NCI-H526 (cell line): ENCODE measurements at regions not wholly inside any gene's neighbourhood (a gene's known extent, or its start where the extent isn't known, plus 50 kb on each side); places are given as distances from the start of the nearest gene placed in this dataset.
"Not testable (repeated sequence)": the region's sequence is repeated elsewhere in the genome, so short reads cannot be mapped to it uniquely, and the experiment has no call there.

Experiments
- DNase-seq, 2 experiments: peaks; one replicate each; lab custom pipeline; 2025; lab: John Stamatoyannopoulos, UW

GRCh38 chr3:5545719-5546118, 358.2 kb downstream of the EDEM1 start:
- no peak for DNase-seq

GRCh38 chr3:5553203-5553602, 365.7 kb downstream of the EDEM1 start:
- DNase-seq, result no peak

GRCh38 chr3:5554245-5554747, 366.8 kb downstream of the EDEM1 start:
- DNase-seq, result no peak

DNA sequence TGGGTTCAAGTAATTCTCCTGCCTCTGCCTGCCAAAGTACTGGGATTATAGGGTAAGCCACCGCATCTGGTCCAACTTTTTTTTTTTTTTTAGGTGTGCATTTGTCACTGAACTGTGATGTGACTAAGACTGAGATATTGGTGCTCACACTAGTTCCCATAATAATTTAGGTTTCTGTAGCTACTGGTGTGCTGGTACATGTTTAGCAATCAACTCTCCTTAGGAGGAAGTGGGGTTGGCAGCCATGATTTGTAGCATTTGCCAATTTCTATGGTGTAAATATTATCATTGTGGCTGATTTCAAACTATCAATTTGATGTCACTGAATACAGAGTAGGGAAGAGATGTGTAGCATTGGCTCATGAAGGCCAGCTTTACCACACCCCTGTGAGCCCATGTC, 372.7 kb downstream of the EDEM1 start:
- DNase-seq, result no peak

- no peak for DNase-seq
Observed at GRCh38 chr3:5563537-5564277, 376.2 kb downstream of the EDEM1 start.

GRCh38 chr3:5564278-5564666, 376.8 kb downstream of the EDEM1 start:
- DNase-seq, result no peak

DNA sequence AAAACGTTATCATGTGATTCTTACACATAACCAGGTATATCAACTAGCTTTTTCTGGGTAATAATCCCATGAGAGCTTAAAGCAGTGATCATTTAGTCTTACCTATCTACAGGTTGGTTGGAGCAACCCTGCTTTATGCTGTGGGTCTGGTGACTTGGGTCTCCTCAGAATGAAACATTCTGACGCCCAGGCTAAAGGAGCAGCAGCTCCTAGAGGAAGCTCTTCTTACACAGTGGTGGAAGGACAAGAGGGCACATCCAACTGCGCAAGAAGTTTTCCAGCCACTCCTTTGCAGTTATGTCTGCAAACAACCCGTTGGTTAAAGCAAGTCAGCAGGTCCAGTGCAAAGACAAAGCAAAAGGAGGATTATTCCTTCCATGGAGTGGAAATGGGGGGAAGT, 377.5 kb downstream of the EDEM1 start:
- no peak for DNase-seq

GRCh38 chr3:5567113-5567512, 379.6 kb downstream of the EDEM1 start:
- DNase-seq, result no peak

- peak; percentile 3 to 30 for DNase-seq
Observed at GRCh38 chr3:5568451-5568850, 380.9 kb downstream of the EDEM1 start.

GRCh38 chr3:5569152-5569551, 381.6 kb downstream of the EDEM1 start:
- DNase-seq, result no peak

- no peak for DNase-seq
Observed at GRCh38 chr3:5572168-5572567, 384.7 kb downstream of the EDEM1 start.

- no peak for DNase-seq
Observed at GRCh38 chr3:5576277-5577011, 388.9 kb downstream of the EDEM1 start.

GRCh38 chr3:5579139-5579602, 391.7 kb downstream of the EDEM1 start:
- DNase-seq, result no peak

- no peak for DNase-seq
Observed at GRCh38 chr3:5579946-5580345, 392.4 kb downstream of the EDEM1 start.

DNA sequence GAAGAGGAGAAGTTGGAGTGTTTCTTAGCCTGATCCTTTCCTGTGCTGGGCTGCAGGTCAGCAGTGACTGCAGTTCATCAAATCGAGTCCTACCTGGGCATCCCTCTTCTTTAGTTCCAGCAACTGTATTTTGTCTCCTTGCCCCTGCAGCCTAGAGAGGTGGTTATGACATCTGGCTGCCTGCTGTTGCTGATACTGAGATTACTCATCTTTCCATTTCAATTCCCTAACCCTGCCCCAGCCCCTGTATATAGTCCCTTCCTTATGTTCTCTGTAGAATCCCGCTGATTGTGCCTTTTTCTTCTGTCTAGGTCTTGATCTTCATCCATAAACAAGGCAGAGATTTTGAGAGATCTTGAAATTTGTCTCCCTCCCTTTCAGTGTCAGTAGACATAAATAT, 393.3 kb downstream of the EDEM1 start:
- no peak for DNase-seq

- DNase-seq, result no peak
Observed at GRCh38 chr3:5581743-5582142, 394.2 kb downstream of the EDEM1 start.

DNA sequence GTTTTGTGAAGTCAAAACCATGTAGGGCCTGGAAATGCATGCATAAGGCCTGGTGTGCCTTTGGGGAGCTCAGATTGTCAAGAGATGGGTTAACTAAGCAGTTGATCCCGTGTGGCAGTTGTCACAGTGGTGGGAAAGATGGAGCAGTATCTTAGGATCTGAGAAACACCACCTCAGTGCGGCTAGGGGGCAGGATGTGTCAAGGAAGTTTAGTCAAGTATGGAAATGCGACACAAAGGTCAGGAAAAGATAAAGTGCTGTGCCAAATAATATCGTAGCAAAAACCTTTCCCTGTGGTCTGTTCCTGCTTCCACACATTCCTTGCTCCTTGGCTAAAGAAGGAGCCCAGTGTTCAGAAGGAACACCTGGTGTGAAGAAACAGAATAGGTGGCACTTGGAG, 396.4 kb downstream of the EDEM1 start:
- no peak for DNase-seq

GRCh38 chr3:5585085-5585484, 397.6 kb downstream of the EDEM1 start:
- peak; percentile 16 to 18 for DNase-seq

GRCh38 chr3:5606884-5607472, 419.5 kb downstream of the EDEM1 start:
- no peak for DNase-seq

DNA sequence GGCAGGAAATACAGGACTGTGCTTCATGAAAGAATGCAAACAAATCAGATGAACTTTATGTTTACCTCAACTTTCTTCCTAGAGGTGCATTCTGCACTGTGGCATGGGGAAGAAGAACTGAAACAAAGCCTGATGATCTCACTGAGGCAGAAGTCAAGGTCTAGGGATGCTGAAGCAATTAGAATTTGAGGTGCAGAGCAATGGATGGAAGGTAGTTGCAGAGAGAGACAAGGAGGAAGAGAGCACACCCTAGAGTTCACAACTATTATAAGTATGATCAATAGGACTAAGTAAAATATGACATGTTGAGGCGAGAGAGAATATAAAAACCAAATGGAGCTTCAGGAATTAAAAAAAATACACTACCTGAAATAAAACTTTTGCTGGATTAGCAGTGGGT, 420.1 kb downstream of the EDEM1 start:
- no peak for DNase-seq

GRCh38 chr3:5608971-5609370, 421.5 kb downstream of the EDEM1 start:
- not testable (repeated sequence) for DNase-seq

GRCh38 chr3:5613599-5613998, 426.1 kb downstream of the EDEM1 start:
- DNase-seq, result no peak

GRCh38 chr3:5616873-5617272, 429.4 kb downstream of the EDEM1 start:
- no peak for DNase-seq
